Endothelial cell (in vitro differentiated cells): ENCODE measurements at regions not wholly inside any gene's neighbourhood (a gene's known extent, or its start where the extent isn't known, plus 50 kb on each side); places are given as distances from the start of the nearest gene placed in this dataset.
"Not testable (repeated sequence)": the region's sequence is repeated elsewhere in the genome, so short reads cannot be mapped to it uniquely, and the experiment has no call there.

Source experiments
- DNase-seq: peaks from one replicate; pipeline ENCODE4 v3.0.0; 2021; ENCODE audit warnings: low spot score
- H3K27ac Mint-ChIP-seq: one replicate; pipeline ENCODE4 v1.8.0; 2021; ENCODE audit warnings: mixed read lengths, inconsistent platforms; ENCODE audit not compliant: unreplicated experiment
- H3K27me3 Mint-ChIP-seq: one replicate; pipeline ENCODE4 v1.8.0; 2021; ENCODE audit warnings: mild to moderate bottlenecking, moderate library complexity, mixed read lengths, inconsistent platforms; ENCODE audit not compliant: unreplicated experiment
- H3K36me3 Mint-ChIP-seq: one replicate; pipeline ENCODE4 v1.8.0; 2021; ENCODE audit warnings: mild to moderate bottlenecking, low read depth, mixed read lengths, inconsistent platforms; ENCODE audit not compliant: unreplicated experiment
- H3K4me1 Mint-ChIP-seq: one replicate; pipeline ENCODE4 v1.8.0; 2021; ENCODE audit warnings: mild to moderate bottlenecking, mixed read lengths, inconsistent platforms; ENCODE audit not compliant: unreplicated experiment
- H3K4me3 Mint-ChIP-seq: one replicate; pipeline ENCODE4 v1.8.0; 2021; ENCODE audit warnings: mild to moderate bottlenecking, mixed read lengths, inconsistent platforms; ENCODE audit not compliant: unreplicated experiment
- H3K9me3 Mint-ChIP-seq: one replicate; pipeline ENCODE4 v1.8.0; 2021; ENCODE audit warnings: mixed read lengths, inconsistent platforms; ENCODE audit not compliant: unreplicated experiment
- CTCF ChIP-seq: fragments of 200-600 bp; sonication (generic); IDR thresholded peaks from one replicate; pipeline ENCODE4 v1.5.0; 2021; ENCODE audit warnings: antibody characterized with exemption; ENCODE audit not compliant: unreplicated experiment

DNA sequence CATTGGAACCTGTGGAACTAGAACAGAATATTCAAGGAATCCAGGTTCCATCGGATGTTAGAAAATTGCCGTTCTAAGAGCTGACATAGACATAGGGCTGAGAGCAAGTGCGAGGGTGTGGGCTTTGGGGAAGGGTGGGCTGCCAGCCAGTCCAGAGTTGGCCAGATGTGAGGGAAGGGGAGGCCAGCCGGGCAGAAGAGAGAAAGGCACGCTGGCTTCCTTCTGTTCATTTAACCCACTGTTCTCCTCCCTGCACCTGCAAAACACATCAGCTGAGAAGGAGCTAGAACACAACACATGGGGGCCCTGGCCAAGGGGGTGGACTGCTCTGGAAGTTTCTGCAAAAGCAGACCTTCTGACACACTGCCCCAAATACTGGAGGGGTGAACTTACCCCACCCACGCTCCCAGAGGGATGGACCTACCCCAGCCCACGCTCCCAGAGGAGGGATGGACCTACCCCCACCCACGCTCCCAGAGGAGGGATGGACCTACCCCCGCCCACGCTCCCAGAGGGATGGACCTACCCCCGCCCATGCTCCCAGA, 98.0 kb downstream of the SHANK2 start:
- H3K4me3 Mint-ChIP-seq: no peak overlapping the region
- H3K27ac Mint-ChIP-seq: no peak overlapping the region
- no peaks in the 10 kb centered on the region for H3K36me3 Mint-ChIP-seq
- no peaks in the 10 kb centered on the region for H3K4me1 Mint-ChIP-seq
- H3K9me3 Mint-ChIP-seq: no peaks in the 10 kb centered on the region
- H3K27me3 Mint-ChIP-seq: peaks cover 3% of the 10 kb centered on the region
- DNase-seq: no peak
- TF ChIP-seq CTCF: no peak

DNA sequence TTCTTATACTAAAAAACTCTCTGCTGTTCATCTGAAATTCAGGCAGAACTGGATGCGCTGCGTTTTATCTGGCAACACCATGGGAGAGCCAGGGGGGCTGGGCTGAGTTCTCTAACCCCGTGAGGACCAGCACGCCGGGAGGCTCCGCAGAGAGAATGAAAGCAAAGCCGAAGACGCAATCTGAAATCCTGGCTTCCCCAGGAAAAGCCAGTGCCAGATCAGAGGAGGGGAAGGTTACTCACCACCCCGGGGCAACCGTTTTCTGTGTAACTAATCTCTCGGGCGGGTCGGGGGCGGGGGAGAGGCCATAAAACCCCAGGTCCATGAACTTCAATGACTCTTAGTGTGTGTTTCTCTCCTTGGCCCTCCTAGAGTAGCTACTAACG, 99.4 kb downstream of the SHANK2 start:
- no peak for TF ChIP-seq CTCF
- Mint-ChIP-seq H3K9me3 (no peaks in the 10 kb centered on the region), H3K36me3 (peaks cover 4% of the 10 kb centered on the region), H3K4me3 (no peak overlapping the region), H3K4me1 (no peaks in the 10 kb centered on the region), H3K27ac (no peak overlapping the region), H3K27me3 (peaks cover 6% of the 10 kb centered on the region)
- no peak for DNase-seq

DNA sequence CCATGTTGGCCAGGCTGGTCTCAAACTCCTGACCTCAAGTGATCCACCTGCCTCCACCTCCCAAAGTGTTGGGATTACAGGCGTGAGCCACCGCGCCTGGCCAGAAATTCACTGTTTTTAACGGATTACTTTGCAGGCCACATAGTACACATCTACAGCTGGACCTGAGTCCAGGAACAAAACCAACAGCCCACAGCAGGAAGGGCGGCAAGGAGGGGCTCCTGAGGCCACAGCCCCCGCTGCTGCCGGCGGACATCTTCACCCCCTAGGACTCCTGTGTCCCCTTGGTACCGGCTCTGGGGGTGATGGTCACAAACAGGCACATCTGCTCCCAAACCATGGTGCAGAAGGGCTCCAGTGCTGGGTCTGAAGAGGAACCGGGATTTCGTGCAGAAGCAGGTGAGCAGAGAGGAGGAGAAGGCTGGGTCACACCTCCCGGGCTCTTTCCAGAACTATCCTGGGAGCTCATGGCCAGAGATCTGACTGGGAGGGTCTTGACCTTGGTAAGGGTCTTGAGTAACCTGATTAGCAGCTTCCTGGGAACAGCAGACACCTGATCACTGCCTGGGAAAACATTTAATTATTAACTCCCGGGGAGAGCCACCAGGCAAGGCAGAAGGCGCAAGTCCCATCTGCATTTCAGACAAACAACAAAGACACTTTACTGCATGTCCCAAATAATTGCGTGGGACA, 99.9 kb downstream of the SHANK2 start:
- not testable (repeated sequence) for H3K27ac Mint-ChIP-seq, H3K9me3 Mint-ChIP-seq, H3K27me3 Mint-ChIP-seq, H3K36me3 Mint-ChIP-seq, DNase-seq, H3K4me3 Mint-ChIP-seq, H3K4me1 Mint-ChIP-seq

- peaks cover 6% of the 10 kb centered on the region for H3K27me3 Mint-ChIP-seq
- H3K4me1 Mint-ChIP-seq: no peaks in the 10 kb centered on the region
- DNase-seq: no peak
- no peak overlapping the region for H3K27ac Mint-ChIP-seq
- no peak overlapping the region for H3K4me3 Mint-ChIP-seq
- TF ChIP-seq CTCF: no peak
- peaks cover 4% of the 10 kb centered on the region for H3K36me3 Mint-ChIP-seq
- H3K9me3 Mint-ChIP-seq: no peaks in the 10 kb centered on the region
Observed at GRCh38 chr11:71151561-71151960, 100.8 kb downstream of the SHANK2 start.

DNA sequence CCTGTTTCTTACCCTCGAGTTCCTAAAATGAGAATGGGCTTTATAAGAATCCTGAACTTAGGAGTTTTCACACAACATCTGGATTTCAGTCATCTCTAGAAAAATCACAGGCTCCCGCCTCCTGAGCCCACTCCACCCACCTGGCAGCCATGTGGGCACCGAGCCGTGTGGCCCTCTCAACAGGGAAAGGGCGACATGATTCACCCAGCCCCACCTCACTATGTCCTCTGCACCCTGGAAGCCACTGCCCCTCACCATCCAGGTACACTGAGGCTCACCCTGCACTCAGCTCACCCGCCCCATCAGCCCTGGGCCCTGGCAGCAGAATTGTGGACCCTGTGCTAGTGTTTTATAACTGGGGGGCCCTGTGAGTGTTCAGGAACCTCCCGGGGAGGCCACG, 101.5 kb downstream of the SHANK2 start:
- Mint-ChIP-seq H3K9me3 (no peaks in the 10 kb centered on the region), H3K27me3 (peaks cover 3% of the 10 kb centered on the region), H3K36me3 (peaks cover 4% of the 10 kb centered on the region), H3K27ac (no peak overlapping the region), H3K4me3 (no peak overlapping the region), H3K4me1 (no peaks in the 10 kb centered on the region)
- DNase-seq: no peak
- TF ChIP-seq CTCF: no peak
